ENCODE measurements at regions not wholly inside any gene's neighbourhood (a gene's known extent, or its start where the extent isn't known, plus 50 kb on each side); places are given as distances from the start of the nearest gene placed in this dataset.

DNA sequence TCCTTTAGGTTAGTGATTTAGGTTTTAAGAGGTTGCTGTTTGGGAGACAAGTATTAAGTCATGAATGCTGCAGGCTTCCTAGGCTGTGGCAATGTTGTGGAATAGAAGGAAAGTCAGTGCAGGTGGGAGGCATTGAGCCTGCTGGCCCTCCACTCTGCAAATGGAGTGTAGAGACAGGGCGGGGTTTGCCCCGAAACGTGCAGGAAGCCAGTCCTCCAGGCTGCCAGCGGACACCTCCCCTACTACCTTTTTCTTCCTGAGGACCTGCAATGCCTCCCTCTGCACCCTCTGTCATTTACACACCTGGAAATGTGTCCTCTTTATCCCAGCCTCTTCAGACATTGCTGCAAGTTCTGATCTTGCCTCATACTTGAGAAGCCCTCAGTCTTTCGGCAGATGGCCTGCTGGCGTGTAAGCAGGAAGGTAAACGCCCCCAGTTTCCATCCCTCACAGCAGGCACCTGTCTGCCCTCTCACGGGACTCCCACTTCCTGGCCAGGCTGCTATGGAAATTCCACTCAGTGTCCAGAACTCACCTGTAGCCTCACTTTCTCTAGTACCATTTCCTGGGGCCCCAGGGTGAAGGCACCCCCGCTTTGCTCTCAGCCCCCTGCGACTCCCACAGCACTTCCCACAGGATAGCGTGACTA, 81.6 kb upstream of the BOD1 start:
- TF ChIP-seq, protein P1, sequence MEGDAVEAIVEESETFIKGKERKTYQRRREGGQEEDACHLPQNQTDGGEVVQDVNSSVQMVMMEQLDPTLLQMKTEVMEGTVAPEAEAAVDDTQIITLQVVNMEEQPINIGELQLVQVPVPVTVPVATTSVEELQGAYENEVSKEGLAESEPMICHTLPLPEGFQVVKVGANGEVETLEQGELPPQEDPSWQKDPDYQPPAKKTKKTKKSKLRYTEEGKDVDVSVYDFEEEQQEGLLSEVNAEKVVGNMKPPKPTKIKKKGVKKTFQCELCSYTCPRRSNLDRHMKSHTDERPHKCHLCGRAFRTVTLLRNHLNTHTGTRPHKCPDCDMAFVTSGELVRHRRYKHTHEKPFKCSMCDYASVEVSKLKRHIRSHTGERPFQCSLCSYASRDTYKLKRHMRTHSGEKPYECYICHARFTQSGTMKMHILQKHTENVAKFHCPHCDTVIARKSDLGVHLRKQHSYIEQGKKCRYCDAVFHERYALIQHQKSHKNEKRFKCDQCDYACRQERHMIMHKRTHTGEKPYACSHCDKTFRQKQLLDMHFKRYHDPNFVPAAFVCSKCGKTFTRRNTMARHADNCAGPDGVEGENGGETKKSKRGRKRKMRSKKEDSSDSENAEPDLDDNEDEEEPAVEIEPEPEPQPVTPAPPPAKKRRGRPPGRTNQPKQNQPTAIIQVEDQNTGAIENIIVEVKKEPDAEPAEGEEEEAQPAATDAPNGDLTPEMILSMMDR (IDR thresholded peaks at IDR 0.05) = no peak
- TF ChIP-seq EP300 (IDR thresholded peaks at IDR 0.05) (no peak), POLR2A (IDR thresholded peaks at IDR 0.05) (no peak), POLR2AphosphoS5 (IDR thresholded peaks at IDR 0.05) (no peak)
